Heart left ventricle (tissue), 16 donors: ENCODE measurements at regions not wholly inside any gene's neighbourhood (a gene's known extent, or its start where the extent isn't known, plus 50 kb on each side); places are given as distances from the start of the nearest gene placed in this dataset.
A peak's percentile ranks its signal among the peaks of the same experiment; 100 is the strongest.

Experiments used
- ATAC-seq, 4 donors: fragments of 200-7000 bp; cut with Tn5 transposase; one replicate each; pipeline ENCODE4 v1.9.1; 2020 to 2022; ENCODE audit warnings: moderate library complexity in 4 of 4, mild to moderate bottlenecking in 3 of 4, moderate number of reproducible peaks in 1 of 4
- DNase-seq, 5 donors: peaks; one replicate each; pipeline ENCODE4 v3.0.0-alpha.2; 2020
- H3K27ac ChIP-seq, 12 donors: fragments of 200-600 bp; sonication (generic) in 4 of 12; one replicate each; pipeline versions ENCODE4 v1.5.0 to v1.8.0; 2016 to 2022; ENCODE audit warnings: mild to moderate bottlenecking in 2 of 12
- H3K27me3 ChIP-seq, 9 donors: fragments of 200-600 bp; sonication (generic) in 2 of 9; one replicate each; pipeline versions ENCODE4 v1.5.1 to v1.8.0; 2016 to 2022; ENCODE audit warnings: mild to moderate bottlenecking in 3 of 9
- H3K36me3 ChIP-seq, 9 donors: fragments of 200-600 bp; sonication (generic) in 2 of 9; one replicate each; pipeline versions ENCODE4 v1.5.0 to v1.8.0; 2018 to 2022; ENCODE audit warnings: mild to moderate bottlenecking in 2 of 9
- H3K4me1 ChIP-seq, 12 donors: fragments of 200-600 bp; sonication (generic) in 4 of 12; one replicate each; pipeline versions ENCODE4 v1.5.0 to v1.8.0; 2016 to 2022; ENCODE audit warnings: mild to moderate bottlenecking in 3 of 12
- H3K4me3 ChIP-seq, 12 donors: fragments of 200-600 bp; sonication (generic) in 4 of 12; one replicate each; pipeline versions ENCODE4 v1.5.0 to v1.8.0; 2017 to 2022; ENCODE audit warnings: mild to moderate bottlenecking in 9 of 12, moderate library complexity in 4 of 12
- H3K9me3 ChIP-seq, 12 donors: fragments of 200-600 bp; sonication (generic) in 4 of 12; one replicate each; pipeline versions ENCODE4 v1.5.0 to v1.8.0; 2016 to 2022; ENCODE audit warnings: mild to moderate bottlenecking in 1 of 12
- POLR2A ChIP-seq, 2 donors: fragments of 450-650 bp; IDR thresholded peaks; one replicate each; pipeline ENCODE4 v1.6.1; 2017; ENCODE audit warnings: antibody characterized with exemption in 2 of 2, mild to moderate bottlenecking in 2 of 2, moderate library complexity in 2 of 2
- WGBS, 4 donors: extraction: QIAGEN DNeasy Blood & Tissue Kit in 2 of 4; methylation state at CpG; one replicate each; pipeline versions ENCODE4 v1.1.5 to v1.1.7; 2013 to 2018; 5-methylcytosine and 5-hydroxymethylcytosine counted together
- intact Hi-C, 10 donors: fragments of 100-400 bp; cut with DNase I; formaldehyde crosslinking; loops; one replicate each; pipeline versions ENCODE4 v1.11.1 to v1.14.2; 2022
- TF ChIP-seq, protein P1 (sequence below), 12 donors: fragments of 200-600 bp; sonication (generic) in 4 of 12; IDR thresholded peaks; one replicate each; pipeline versions ENCODE4 v1.5.0 to v1.8.0; 2018 to 2022; ENCODE audit warnings: antibody characterized with exemption in 12 of 12, mild to moderate bottlenecking in 5 of 12
- donor health status: ischemic (EF 13 %, LVEDD 7.1; RV severe dilation, severe dysfunction).
- donor health status: healthy with polysubstance abuse.
- donor health status: DM: no; HTN: yes; CAD: no.
- donor health status: DM: no; HTN: no; CAD: no.
- donor health status: ischemic (EF 25% LVEDD 6.9; RV normal size, moderate dysfunction).
- donor health status: ischemic (EF 25% LVEDD 5.7; RV mildly dilated, moderate dysfunction).
- donor health status: healthy.
- donor health status: DM: yes; HTN: yes; CAD: no.
- donor health status: ischemic (EF 35%, LVEDD 5.7; RV mildly dilated, moderate dysfunction).
- donor health status: nonischemic (EF 11% LVEDD 7.7; RV severe dilation, severe dysfunction).
- donor health status: DM: yes; HTN: yes; CAD: no.
- donor health status: PGD.
- donor health status: ischemic (EF 29% LVEDD 5.4; RV normal size, mild dysfunction).
- donor health status: nonischemic (EF 23%, LVEDD 6.1; RV moderate dilation, normal function).

DNA sequence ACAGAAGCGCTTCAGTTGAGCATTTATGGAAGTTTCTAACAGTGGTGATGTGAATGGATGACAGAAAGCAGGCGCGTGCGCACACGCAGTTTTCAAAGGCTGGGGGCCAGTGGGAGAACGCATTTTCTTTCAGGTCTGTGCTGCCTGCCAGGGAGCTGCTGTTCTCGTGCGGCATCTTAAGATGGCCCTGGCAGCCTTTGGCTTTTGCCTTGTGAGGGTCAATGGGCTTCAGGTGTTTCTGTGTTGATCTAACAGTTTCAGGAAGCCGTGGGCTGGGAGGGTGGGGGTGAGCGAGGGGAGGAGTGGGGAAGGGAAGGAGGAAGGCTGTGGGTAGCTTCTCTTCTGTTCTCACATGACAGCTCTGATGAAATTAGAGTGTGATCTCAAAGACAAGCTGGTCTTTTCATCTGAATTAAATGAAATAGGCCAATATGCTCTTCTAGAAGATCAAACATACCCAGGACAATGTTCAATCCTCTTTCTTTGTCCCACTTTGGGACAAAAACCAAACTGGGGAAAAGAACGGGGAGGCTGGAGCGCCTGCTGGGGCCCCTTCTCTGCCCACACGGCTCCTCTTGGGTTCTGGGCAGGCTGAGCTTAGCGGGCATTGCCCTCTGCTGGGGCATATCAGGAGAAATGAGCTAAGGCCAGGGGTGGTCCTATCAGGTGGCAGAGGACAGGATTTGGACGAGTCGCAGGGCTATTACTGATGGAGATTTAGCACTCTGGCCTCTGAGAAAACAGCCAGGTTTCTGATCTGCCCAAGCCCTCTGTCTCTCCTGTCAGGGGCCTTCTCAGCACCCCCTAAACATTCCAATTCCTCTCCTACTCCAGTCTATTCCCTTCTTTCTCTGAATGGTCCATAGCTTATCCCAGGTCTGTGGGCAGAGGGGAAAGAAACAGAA is 126.2 kb upstream of the LGALSL start:
- Histone ChIP-seq H3K27me3 (no peaks in the 10 kb centered on the region), H3K4me1 (peaks cover 3 to 52% (median 37%) of the 10 kb centered on the region in 12 donors), H3K4me3 (peak overlapping the region in 8 of 12 donors; percentile 14 to 38 (median 28)), H3K36me3 (no peaks in the 10 kb centered on the region), H3K27ac (peak overlapping the region; percentile 38 to 90 (median 67)), H3K9me3 (no peaks in the 10 kb centered on the region)
- ATAC-seq (peak in 3 of 4 donors; percentile 61 to 76 (median 69)), DNase-seq (peak in 4 of 5 donors; percentile 49 to 57 (median 54))
- TF ChIP-seq, protein P1, sequence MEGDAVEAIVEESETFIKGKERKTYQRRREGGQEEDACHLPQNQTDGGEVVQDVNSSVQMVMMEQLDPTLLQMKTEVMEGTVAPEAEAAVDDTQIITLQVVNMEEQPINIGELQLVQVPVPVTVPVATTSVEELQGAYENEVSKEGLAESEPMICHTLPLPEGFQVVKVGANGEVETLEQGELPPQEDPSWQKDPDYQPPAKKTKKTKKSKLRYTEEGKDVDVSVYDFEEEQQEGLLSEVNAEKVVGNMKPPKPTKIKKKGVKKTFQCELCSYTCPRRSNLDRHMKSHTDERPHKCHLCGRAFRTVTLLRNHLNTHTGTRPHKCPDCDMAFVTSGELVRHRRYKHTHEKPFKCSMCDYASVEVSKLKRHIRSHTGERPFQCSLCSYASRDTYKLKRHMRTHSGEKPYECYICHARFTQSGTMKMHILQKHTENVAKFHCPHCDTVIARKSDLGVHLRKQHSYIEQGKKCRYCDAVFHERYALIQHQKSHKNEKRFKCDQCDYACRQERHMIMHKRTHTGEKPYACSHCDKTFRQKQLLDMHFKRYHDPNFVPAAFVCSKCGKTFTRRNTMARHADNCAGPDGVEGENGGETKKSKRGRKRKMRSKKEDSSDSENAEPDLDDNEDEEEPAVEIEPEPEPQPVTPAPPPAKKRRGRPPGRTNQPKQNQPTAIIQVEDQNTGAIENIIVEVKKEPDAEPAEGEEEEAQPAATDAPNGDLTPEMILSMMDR (IDR thresholded peaks at IDR 0.05): peak; percentile 43 to 65 (median 56)
- TF ChIP-seq POLR2A (IDR thresholded peaks at IDR 0.05): no peak
- intact Hi-C loops: loop anchor here in 9 of 10 donors (1.0 to 5.0 kb wide), 9 partner anchors 55 to 280 kb away; partner anchors contain the start of gene PELI1 (in 2 of the 9)
- 38 to 55% (median 51%) methylated on average over 16 of the region's 16 CpGs for WGBS, 4 donors

DNA sequence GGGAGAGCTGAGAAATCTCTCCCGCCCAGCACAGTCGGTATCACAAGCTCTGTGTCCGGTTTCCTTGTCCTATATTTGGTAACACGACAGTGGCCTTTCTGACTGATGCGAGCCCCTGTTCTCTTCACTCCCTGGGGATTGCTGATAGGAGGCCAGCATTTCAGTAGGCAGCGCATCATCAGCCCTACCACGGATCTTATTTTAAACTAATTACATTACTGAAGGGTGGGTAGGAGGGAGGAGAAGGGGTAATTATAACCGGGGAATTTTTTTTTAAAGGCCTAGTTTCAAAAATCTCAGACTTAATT is 125.6 kb upstream of the LGALSL start:
- ATAC-seq (peak in 3 of 4 donors; percentile 12 to 39 (median 24)), DNase-seq (peak in 4 of 5 donors; percentile 28 to 46 (median 40))
- peaks cover 3 to 52% (median 37%) of the 10 kb centered on the region in 12 donors for H3K4me1 ChIP-seq
- intact Hi-C loops: loop anchor here in 8 of 10 donors (1.0 to 5.0 kb wide), 8 partner anchors 56 to 281 kb away; partner anchors contain the start of gene PELI1 (in 2 of the 8)
- H3K9me3 ChIP-seq: no peaks in the 10 kb centered on the region
- WGBS, 4 donors: 22 to 32% (median 27%) methylated on average over 8 of the region's 8 CpGs
- no peaks in the 10 kb centered on the region for H3K27me3 ChIP-seq
- TF ChIP-seq POLR2A (IDR thresholded peaks at IDR 0.05): no peak
- TF ChIP-seq, protein P1 (IDR thresholded peaks at IDR 0.05): no peak
- peak overlapping the region in 11 of 12 donors; percentile 53 to 90 (median 68) for H3K27ac ChIP-seq
- H3K36me3 ChIP-seq: no peaks in the 10 kb centered on the region
- no peak overlapping the region for H3K4me3 ChIP-seq

DNA sequence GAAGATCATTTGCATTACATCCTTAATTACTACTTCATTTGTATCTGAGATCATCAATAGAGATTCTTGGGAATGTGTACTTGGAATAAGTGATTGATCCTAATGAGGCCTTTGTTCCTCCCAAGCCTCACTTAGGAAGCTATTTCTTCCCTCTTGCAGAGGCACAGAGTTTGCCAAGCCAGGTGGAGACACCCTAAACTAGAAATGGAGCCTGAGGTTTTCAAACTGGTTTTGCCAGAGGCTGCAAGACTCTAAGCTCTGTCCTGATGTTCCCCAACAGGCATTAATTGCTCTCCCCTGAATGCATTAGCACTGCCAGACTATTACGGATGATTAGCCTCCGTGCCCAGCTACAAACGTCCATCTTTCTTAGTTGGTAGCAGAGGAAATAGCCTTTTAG is 125.2 kb upstream of the LGALSL start:
- Histone ChIP-seq H3K4me1 (peaks cover 3 to 52% (median 37%) of the 10 kb centered on the region in 12 donors), H3K27me3 (no peaks in the 10 kb centered on the region), H3K4me3 (no peak overlapping the region), H3K27ac (peak overlapping the region in 9 of 12 donors; percentile 2 to 90 (median 68)), H3K36me3 (no peaks in the 10 kb centered on the region), H3K9me3 (no peaks in the 10 kb centered on the region)
- intact Hi-C loops: loop anchor here in 8 of 10 donors (1.0 to 5.0 kb wide), 8 partner anchors 56 to 281 kb away; partner anchors contain the start of gene PELI1 (in 2 of the 8)
- DNase-seq (no peak), ATAC-seq (no peak)
- TF ChIP-seq, protein P1 (IDR thresholded peaks at IDR 0.05): no peak
- TF ChIP-seq POLR2A (IDR thresholded peaks at IDR 0.05): no peak
- 68 to 77% (median 76%) methylated on average over 3 of the region's 3 CpGs for WGBS, 4 donors

DNA sequence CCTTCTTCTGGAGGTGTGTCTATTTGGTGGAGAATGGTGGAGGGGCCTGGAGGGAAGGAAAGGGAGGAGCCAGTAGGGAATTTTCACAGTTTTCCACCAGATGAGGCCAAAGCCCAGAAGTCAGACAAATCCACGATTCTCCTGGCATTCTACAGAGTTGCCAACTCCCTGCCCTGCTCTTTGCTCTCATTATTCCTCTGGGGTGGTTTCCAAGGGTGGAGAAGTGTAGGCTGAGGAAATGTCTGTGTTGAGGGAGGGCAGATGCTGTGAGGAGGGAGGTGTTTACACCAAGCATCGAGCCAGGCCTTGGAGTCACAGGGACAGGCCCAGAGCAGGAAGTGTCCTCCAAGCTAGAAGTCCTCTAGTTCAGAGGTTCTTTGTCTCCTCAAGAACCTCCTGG is 124.1 kb upstream of the LGALSL start:
- H3K9me3 ChIP-seq: no peaks in the 10 kb centered on the region
- WGBS, 4 donors: 18 to 49% (median 31%) methylated on average over 2 of the region's 2 CpGs
- intact Hi-C loops: loop anchor here (1.0 to 10.0 kb wide), 21 partner anchors 58 to 547 kb away; partner anchors contain the start of genes PELI1 (in 2 of the 10), AFTPH (in 1 of the 10) and LGALSL (in 1 of the 10)
- no peak for TF ChIP-seq POLR2A (IDR thresholded peaks at IDR 0.05)
- TF ChIP-seq, protein P1 (IDR thresholded peaks at IDR 0.05): peak in 2 of 12 donors; percentile 7 to 8
- DNase-seq (peak in 4 of 5 donors; percentile 47 to 55 (median 50)), ATAC-seq (peak; percentile 29 to 76 (median 74))
- peak overlapping the region; percentile 26 to 90 (median 77) for H3K27ac ChIP-seq
- H3K36me3 ChIP-seq: no peaks in the 10 kb centered on the region
- no peak overlapping the region for H3K4me3 ChIP-seq
- peaks cover 3 to 52% (median 37%) of the 10 kb centered on the region in 12 donors for H3K4me1 ChIP-seq
- no peaks in the 10 kb centered on the region for H3K27me3 ChIP-seq
